ENCODE measurements at regions not wholly inside any gene's neighbourhood (a gene's known extent, or its start where the extent isn't known, plus 50 kb on each side); places are given as distances from the start of the nearest gene placed in this dataset.
A peak's percentile ranks its signal among the peaks of the same experiment; 100 is the strongest.

- no peaks in the 10 kb centered on the region for H3K27me3 ChIP-seq
- Mint-ChIP-seq H3K4me1 (no peaks in the 10 kb centered on the region), H3K4me3 (no peak overlapping the region), H3K27ac (no peak overlapping the region), H3K27me3 (ENCODE audit: insufficient read depth, low read depth) (no peaks in the 10 kb centered on the region), H3K9me3 (no peaks in the 10 kb centered on the region), H3K36me3 (no peaks in the 10 kb centered on the region)
- no peaks in the 10 kb centered on the region for H3K4me1 ChIP-seq
- H3K4me2 ChIP-seq = no peak overlapping the region
- H4K20me1 ChIP-seq (ENCODE audit: low read depth) = no peaks in the 10 kb centered on the region
- TF ChIP-seq, protein P1, sequence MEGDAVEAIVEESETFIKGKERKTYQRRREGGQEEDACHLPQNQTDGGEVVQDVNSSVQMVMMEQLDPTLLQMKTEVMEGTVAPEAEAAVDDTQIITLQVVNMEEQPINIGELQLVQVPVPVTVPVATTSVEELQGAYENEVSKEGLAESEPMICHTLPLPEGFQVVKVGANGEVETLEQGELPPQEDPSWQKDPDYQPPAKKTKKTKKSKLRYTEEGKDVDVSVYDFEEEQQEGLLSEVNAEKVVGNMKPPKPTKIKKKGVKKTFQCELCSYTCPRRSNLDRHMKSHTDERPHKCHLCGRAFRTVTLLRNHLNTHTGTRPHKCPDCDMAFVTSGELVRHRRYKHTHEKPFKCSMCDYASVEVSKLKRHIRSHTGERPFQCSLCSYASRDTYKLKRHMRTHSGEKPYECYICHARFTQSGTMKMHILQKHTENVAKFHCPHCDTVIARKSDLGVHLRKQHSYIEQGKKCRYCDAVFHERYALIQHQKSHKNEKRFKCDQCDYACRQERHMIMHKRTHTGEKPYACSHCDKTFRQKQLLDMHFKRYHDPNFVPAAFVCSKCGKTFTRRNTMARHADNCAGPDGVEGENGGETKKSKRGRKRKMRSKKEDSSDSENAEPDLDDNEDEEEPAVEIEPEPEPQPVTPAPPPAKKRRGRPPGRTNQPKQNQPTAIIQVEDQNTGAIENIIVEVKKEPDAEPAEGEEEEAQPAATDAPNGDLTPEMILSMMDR (IDR thresholded peaks at IDR 0.05) = no peak
- TF ChIP-seq EZH2 (IDR thresholded peaks at IDR 0.05) (no peak), EZH2phosphoT487 (IDR thresholded peaks at IDR 0.05) (no peak)
- no peak overlapping the region for H2AFZ ChIP-seq (replicated peaks)
- no peaks in the 10 kb centered on the region for H3K79me2 ChIP-seq (ENCODE audit: low read depth)
- no peaks in the 10 kb centered on the region for H3K36me3 ChIP-seq
- H3K9ac ChIP-seq = no peak overlapping the region
- no peak for DNase-seq (ENCODE audit: low spot score)
- H3K27ac ChIP-seq = no peak overlapping the region
- no peak overlapping the region for H3K4me3 ChIP-seq
- no peaks in the 10 kb centered on the region for H3K9me3 ChIP-seq (ENCODE audit: low read depth)
- H3F3A ChIP-seq (ENCODE audit: low read depth) = no peaks in the 10 kb centered on the region
These were observed 881.0 kb upstream of the MGAT4C start for GRCh38 chr12:87137220-87137619.

- H3K4me3 ChIP-seq = no peak overlapping the region
- no peak for TF ChIP-seq EZH2phosphoT487 (IDR thresholded peaks at IDR 0.05)
- TF ChIP-seq, protein P1 (IDR thresholded peaks at IDR 0.05) = no peak
- TF ChIP-seq EZH2 (IDR thresholded peaks at IDR 0.05) = no peak
- no peak overlapping the region for H3K4me3 Mint-ChIP-seq
- no peak overlapping the region for H3K9ac ChIP-seq
- H3K9me3 ChIP-seq (ENCODE audit: low read depth) = no peaks in the 10 kb centered on the region
- no peak overlapping the region for H3K4me2 ChIP-seq
- H3K27me3 ChIP-seq = no peaks in the 10 kb centered on the region
- H3K79me2 ChIP-seq (ENCODE audit: low read depth) = no peaks in the 10 kb centered on the region
- no peaks in the 10 kb centered on the region for H3K4me1 Mint-ChIP-seq
- no peaks in the 10 kb centered on the region for H3K36me3 Mint-ChIP-seq
- H3K9me3 Mint-ChIP-seq = no peaks in the 10 kb centered on the region
- H3K27me3 Mint-ChIP-seq (ENCODE audit: insufficient read depth, low read depth) = no peaks in the 10 kb centered on the region
- peak overlapping the region; percentile 4 for H2AFZ ChIP-seq (replicated peaks)
- no peaks in the 10 kb centered on the region for H3K4me1 ChIP-seq
- no peak overlapping the region for H3K27ac Mint-ChIP-seq
- no peaks in the 10 kb centered on the region for H3F3A ChIP-seq (ENCODE audit: low read depth)
- no peak for DNase-seq (ENCODE audit: low spot score)
- no peaks in the 10 kb centered on the region for H3K36me3 ChIP-seq
- no peaks in the 10 kb centered on the region for H4K20me1 ChIP-seq (ENCODE audit: low read depth)
- no peak overlapping the region for H3K27ac ChIP-seq
These were observed 880.3 kb upstream of the MGAT4C start for GRCh38 chr12:87136330-87136976.

DNA sequence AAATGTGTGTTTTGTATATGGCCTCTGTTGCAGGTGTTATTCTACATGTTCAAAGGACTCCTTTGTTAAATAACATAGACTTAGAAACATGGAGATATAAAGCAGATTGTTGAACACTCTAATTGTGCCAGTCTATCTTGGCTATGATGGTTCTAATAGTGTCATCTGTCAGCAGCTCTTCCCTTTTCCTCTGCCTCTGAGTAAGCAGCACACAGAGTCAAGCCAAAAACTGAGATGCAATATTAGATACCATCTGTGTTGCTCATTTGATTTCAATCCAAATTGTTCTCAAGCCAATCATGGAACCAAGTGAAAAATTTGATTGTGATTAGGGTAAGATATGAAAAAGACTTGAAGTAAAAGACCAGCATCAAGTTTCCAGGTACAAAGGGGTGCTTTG is 871.1 kb upstream of the MGAT4C start:
- Histone ChIP-seq H2AFZ (replicated peaks) (peak overlapping the region; percentile 6), H3K4me2 (no peak overlapping the region), H3K9me3 (ENCODE audit: low read depth) (no peaks in the 10 kb centered on the region), H3K79me2 (ENCODE audit: low read depth) (no peaks in the 10 kb centered on the region), H3F3A (ENCODE audit: low read depth) (no peaks in the 10 kb centered on the region), H3K4me3 (no peak overlapping the region), H3K9ac (no peak overlapping the region), H3K27me3 (no peaks in the 10 kb centered on the region), H4K20me1 (ENCODE audit: low read depth) (no peaks in the 10 kb centered on the region), H3K36me3 (no peaks in the 10 kb centered on the region), H3K27ac (no peak overlapping the region), H3K4me1 (no peaks in the 10 kb centered on the region)
- Mint-ChIP-seq H3K4me1 (no peaks in the 10 kb centered on the region), H3K27ac (no peak overlapping the region), H3K36me3 (no peaks in the 10 kb centered on the region), H3K27me3 (ENCODE audit: insufficient read depth, low read depth) (no peaks in the 10 kb centered on the region), H3K4me3 (no peak overlapping the region), H3K9me3 (no peaks in the 10 kb centered on the region)
- no peak for DNase-seq (ENCODE audit: low spot score)
- no peak for TF ChIP-seq EZH2 (IDR thresholded peaks at IDR 0.05)
- TF ChIP-seq EZH2phosphoT487 (IDR thresholded peaks at IDR 0.05) = no peak
- TF ChIP-seq, protein P1 (IDR thresholded peaks at IDR 0.05) = no peak
